Endothelial cell of umbilical vein (primary cell): ENCODE measurements at regions not wholly inside any gene's neighbourhood (a gene's known extent, or its start where the extent isn't known, plus 50 kb on each side); places are given as distances from the start of the nearest gene placed in this dataset.
"Not testable (repeated sequence)": the region's sequence is repeated elsewhere in the genome, so short reads cannot be mapped to it uniquely, and the experiment has no call there.

Experiments used
- BruUV-seq: library from RNA; stranded (reverse); fragments of 400-500 nt; replicated peaks from 2 replicates; lab custom pipeline; 2021; lab: Mats Ljungman, UMichigan
- CTCF ChIA-PET: fragments of 300-600, 350-600 bp; sonication (Branson Sonifier 250); formaldehyde crosslinking; loops from one replicate; lab custom pipeline; 2021; ENCODE audit warnings: antibody characterized with exemption, inconsistent platforms; lab: Charles Lee
- POLR2A ChIA-PET: fragments of 300-600, 350-600 bp; sonication (Branson Sonifier 250); formaldehyde crosslinking; loops from one replicate; lab custom pipeline; 2021; ENCODE audit warnings: antibody characterized with exemption, inconsistent platforms; lab: Charles Lee
- DNase-seq: peaks from one replicate; pipeline ENCODE4 v3.0.0-alpha.2; 2011; ENCODE audit warnings: low read depth, low spot score
- FAIRE-seq: peaks from 2 replicates; lab custom pipeline; 2011; peaks lifted over from hg19 to GRCh38; lab: Jason Lieb, UNC
- H2AFZ ChIP-seq: 2 replicates; pipeline ENCODE4 v1.6.0; 2012; ENCODE audit warnings: low read depth, low read length, control low read depth, inconsistent platforms
- H3K27ac ChIP-seq: 2 replicates; pipeline ENCODE4 v1.5.1; 2011; ENCODE audit warnings: low read depth, mild to moderate bottlenecking, control low read depth, low read length, moderate library complexity; ENCODE audit not compliant: insufficient read depth
- H3K27me3 ChIP-seq, 2 experiments: 2 replicates each; pipeline versions ENCODE4 v1.6.0 to v1.6.1; 2011; ENCODE audit warnings: low read length in 2 of 2, mixed read lengths in 1 of 2; ENCODE audit not compliant: control insufficient read depth in 2 of 2, insufficient read depth in 2 of 2
- H3K36me3 ChIP-seq, 2 experiments: 2 replicates in 1 of 2; 3 replicates in 1 of 2; pipeline ENCODE4 v1.5.1; 2011; ENCODE audit warnings: low read length in 2 of 2, mild to moderate bottlenecking in 1 of 2, moderate library complexity in 1 of 2; ENCODE audit not compliant: control insufficient read depth in 2 of 2, insufficient read depth in 2 of 2; ENCODE audit errors: extremely low read depth in 1 of 2
- H3K4me1 ChIP-seq: 3 replicates; pipeline ENCODE4 v1.5.1; 2011; ENCODE audit warnings: mild to moderate bottlenecking, low read length; ENCODE audit not compliant: control insufficient read depth, insufficient read depth; ENCODE audit errors: extremely low read depth
- H3K4me2 ChIP-seq: 2 replicates; pipeline ENCODE4 v1.6.1; 2011; ENCODE audit warnings: low read length, control low read depth, mixed read lengths; ENCODE audit not compliant: insufficient read depth
- H3K4me3 ChIP-seq, 3 experiments: fragments of 200-600 bp in 1 of 3; sonication (generic), shearing (Covaris generic) in 1 of 3; replicated peaks in 1 of 3; 2 replicates each; pipeline ENCODE4 v1.5.1; 2011 to 2016; ENCODE audit warnings: control low read depth in 3 of 3, low read length in 3 of 3, mild to moderate bottlenecking in 2 of 3, inconsistent platforms in 1 of 3, low read depth in 1 of 3, moderate library complexity in 1 of 3; ENCODE audit not compliant: insufficient read depth in 1 of 3
- H3K79me2 ChIP-seq: 2 replicates; pipeline ENCODE4 v1.6.0; 2012; ENCODE audit warnings: low read length, inconsistent platforms; ENCODE audit not compliant: control insufficient read depth, insufficient read depth
- H3K9ac ChIP-seq: replicated peaks from 2 replicates; pipeline ENCODE3; 2011; ENCODE audit warnings: low read length, control low read depth; ENCODE audit not compliant: insufficient read depth; ENCODE audit errors: extremely low read depth
- H3K9me1 ChIP-seq: replicated peaks from 3 replicates; pipeline ENCODE4 v1.6.0; 2011; ENCODE audit warnings: mild to moderate bottlenecking, low read length; ENCODE audit not compliant: control insufficient read depth, insufficient read depth; ENCODE audit errors: extremely low read depth
- H3K9me3 ChIP-seq: replicated peaks from 2 replicates; pipeline ENCODE4 v1.5.1; 2012; ENCODE audit warnings: low read length, inconsistent platforms; ENCODE audit not compliant: control insufficient read depth, insufficient read depth
- H4K20me1 ChIP-seq: replicated peaks from 2 replicates; pipeline ENCODE3; 2011; ENCODE audit warnings: mild to moderate bottlenecking, low read length; ENCODE audit not compliant: control insufficient read depth, insufficient read depth; ENCODE audit errors: extremely low read depth
- dilution Hi-C: fragments of 300-500 bp; cut with MboI; formaldehyde crosslinking; loops from one replicate; pipeline ENCODE4 v1.15.0; 2019; ENCODE audit warnings: low sequenced_read_pairs; ENCODE audit not compliant: extremely low pct_ligation_motif_present
- intact Hi-C: fragments of 100-400 bp; cut with micrococcal nuclease; formaldehyde crosslinking; loops from one replicate; pipeline ENCODE4 v1.10.0; 2022

DNA sequence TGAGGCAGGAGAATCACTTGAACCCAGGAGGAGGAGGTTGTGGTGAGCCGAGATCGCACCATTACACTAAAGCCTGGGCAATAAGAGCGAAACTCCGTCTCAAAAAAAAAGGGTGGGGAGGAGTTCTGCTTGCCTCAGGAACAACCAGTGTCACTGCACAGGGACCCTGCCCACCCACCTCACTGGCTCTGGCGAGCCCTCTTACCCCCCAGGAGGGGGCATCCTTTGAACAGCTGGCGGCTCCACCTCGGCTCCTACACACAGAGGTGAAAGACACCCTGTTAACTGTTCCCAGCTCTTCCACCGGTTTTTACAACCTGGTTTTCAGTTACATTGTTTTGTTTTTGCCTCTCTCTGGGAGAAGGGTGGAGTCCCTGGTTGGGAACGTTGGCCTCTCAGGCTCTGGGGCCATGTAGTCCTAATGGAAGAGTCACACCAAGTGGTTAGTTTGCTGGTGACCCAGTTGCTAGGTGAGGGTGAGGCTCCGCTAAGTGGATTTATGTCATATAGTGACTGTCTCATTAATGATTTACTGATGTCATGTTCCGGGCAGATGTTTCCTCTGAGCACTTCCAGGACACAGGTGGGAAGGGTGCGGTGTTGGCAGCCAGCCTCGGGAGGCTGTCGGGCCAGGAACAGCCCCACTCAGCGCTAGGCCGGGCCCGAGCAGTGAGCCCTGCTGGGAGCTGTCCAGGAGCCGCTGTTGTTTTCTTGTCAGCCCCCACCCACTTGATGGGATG is 120.6 kb upstream of the TPTE start:
- DNase-seq, H3K9ac ChIP-seq, H3K9me1 ChIP-seq, H3K9me3 ChIP-seq, H3K4me1 ChIP-seq, CTCF ChIA-PET, FAIRE-seq, H2AFZ ChIP-seq, H3K27me3 ChIP-seq, H3K36me3 ChIP-seq, POLR2A ChIA-PET, BruUV-seq, H4K20me1 ChIP-seq, H3K4me2 ChIP-seq, intact Hi-C loops, dilution Hi-C loops, H3K27ac ChIP-seq, H3K4me3 ChIP-seq, H3K79me2 ChIP-seq: not testable (repeated sequence)

- H3K9ac ChIP-seq, FAIRE-seq, H3K9me1 ChIP-seq, H3K4me2 ChIP-seq, H3K9me3 ChIP-seq, H3K4me1 ChIP-seq, intact Hi-C loops, H3K27ac ChIP-seq, DNase-seq, H3K27me3 ChIP-seq, BruUV-seq, POLR2A ChIA-PET, H3K4me3 ChIP-seq, CTCF ChIA-PET, dilution Hi-C loops, H4K20me1 ChIP-seq, H3K36me3 ChIP-seq, H3K79me2 ChIP-seq, H2AFZ ChIP-seq: not testable (repeated sequence)
Observed at GRCh38 chr21:10402461-10402860, 118.9 kb upstream of the TPTE start.

DNA sequence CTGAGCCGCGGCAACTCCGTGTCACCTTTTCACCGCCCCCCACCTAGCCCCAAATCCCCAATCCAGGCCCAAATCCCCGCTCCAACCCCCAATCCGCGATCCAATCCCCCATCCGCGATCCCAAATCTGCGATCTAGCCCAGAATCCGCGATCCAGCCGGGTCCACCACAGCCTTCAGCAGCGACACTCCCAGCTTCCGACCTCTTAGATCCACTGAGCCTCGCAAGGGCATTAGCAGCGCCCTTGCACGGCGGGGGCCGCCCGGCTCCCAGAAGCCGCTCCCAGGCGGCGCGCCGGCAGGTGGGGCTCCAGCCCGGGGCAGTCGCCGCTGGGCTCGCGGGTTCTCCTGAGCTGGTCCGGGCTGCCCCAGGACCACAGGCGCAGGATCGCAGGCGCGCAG is 116.1 kb upstream of the TPTE start:
- H3K79me2 ChIP-seq, intact Hi-C loops, H3K27me3 ChIP-seq, H3K4me2 ChIP-seq, H3K9me3 ChIP-seq, H4K20me1 ChIP-seq, H3K36me3 ChIP-seq, H2AFZ ChIP-seq, POLR2A ChIA-PET, H3K9ac ChIP-seq, FAIRE-seq, DNase-seq, H3K27ac ChIP-seq, CTCF ChIA-PET, BruUV-seq, H3K4me1 ChIP-seq, dilution Hi-C loops, H3K9me1 ChIP-seq, H3K4me3 ChIP-seq: not testable (repeated sequence)

DNA sequence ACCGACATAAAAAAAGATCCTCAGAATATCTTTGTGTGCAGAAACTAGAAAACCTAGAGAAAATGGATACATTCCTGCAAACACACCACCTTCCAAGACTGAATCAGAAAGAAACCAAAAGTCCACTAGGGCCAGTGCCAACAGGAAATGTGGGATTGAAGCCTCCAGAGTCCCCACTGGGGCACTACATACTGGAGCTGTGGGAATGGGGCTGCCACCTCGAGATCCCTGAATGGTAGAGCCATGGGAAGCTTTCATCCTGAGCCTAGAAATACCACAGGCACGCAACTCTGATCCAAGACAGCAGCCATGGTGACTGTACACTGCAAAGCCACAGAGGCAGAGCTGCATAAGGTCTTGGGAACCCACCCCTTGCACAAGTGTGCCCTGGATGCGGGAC is 111.6 kb upstream of the TPTE start:
- H3K4me2 ChIP-seq, H3K27me3 ChIP-seq, H2AFZ ChIP-seq, FAIRE-seq, DNase-seq, H3K27ac ChIP-seq, intact Hi-C loops, H3K9me1 ChIP-seq, BruUV-seq, H3K79me2 ChIP-seq, dilution Hi-C loops, H3K4me3 ChIP-seq, H3K4me1 ChIP-seq, H3K36me3 ChIP-seq, H4K20me1 ChIP-seq, CTCF ChIA-PET, H3K9ac ChIP-seq: not testable (repeated sequence)
- peaks cover 11% of the 10 kb centered on the region for H3K9me3 ChIP-seq
- POLR2A ChIA-PET: interaction anchor here (0.6 kb wide), 1 partner anchor 10 kb away, joined by 3 read pairs; no protein-coding TSS in a partner anchor
